WTC11 (cell line): ENCODE measurements at regions not wholly inside any gene's neighbourhood (a gene's known extent, or its start where the extent isn't known, plus 50 kb on each side); places are given as distances from the start of the nearest gene placed in this dataset.

Experiments
- ATAC-seq: fragments of 200-7000 bp; cut with Tn5 transposase; 2 replicates; pipeline ENCODE4 v1.10.0; 2021; ENCODE audit warnings: mild to moderate bottlenecking, moderate library complexity
- CTCF ChIA-PET: fragments of 300-600 bp; sonication (Branson Sonifier 250); formaldehyde crosslinking; loops from one replicate; lab custom pipeline; 2021; ENCODE audit warnings: antibody characterized with exemption; lab: Charles Lee
- POLR2A ChIA-PET: fragments of 350-600 bp; sonication (Branson Sonifier 250); formaldehyde crosslinking; loops from one replicate; lab custom pipeline; 2021; ENCODE audit warnings: antibody characterized with exemption; lab: Charles Lee
- DNase-seq: peaks from one replicate; pipeline ENCODE4 v3.0.0; 2021; ENCODE audit warnings: low spot score
- H3K27ac Mint-ChIP-seq: 2 replicates; pipeline ENCODE4 v1.8.0; 2021; ENCODE audit warnings: mixed read lengths
- H3K27me3 Mint-ChIP-seq: 2 replicates; pipeline ENCODE4 v1.8.0; 2021; ENCODE audit warnings: low read depth, mild to moderate bottlenecking, moderate library complexity, mixed read lengths
- H3K36me3 Mint-ChIP-seq: 2 replicates; pipeline ENCODE4 v1.8.0; 2021; ENCODE audit warnings: mixed read lengths
- H3K4me1 Mint-ChIP-seq: 2 replicates; pipeline ENCODE4 v1.8.0; 2022; ENCODE audit warnings: mixed read lengths
- H3K4me3 Mint-ChIP-seq: 2 replicates; pipeline ENCODE4 v1.8.0; 2021; ENCODE audit warnings: mild to moderate bottlenecking, moderate library complexity, mixed read lengths
- H3K9me3 Mint-ChIP-seq: 2 replicates; pipeline ENCODE4 v1.8.0; 2021; ENCODE audit warnings: mixed read lengths
- ATF1 ChIP-seq: sonication (generic); formaldehyde crosslinking; IDR thresholded peaks from 2 replicates; pipeline ENCODE4 v1.8.1; 2023; ENCODE audit warnings: mild to moderate bottlenecking, moderate library complexity, missing genetic modification reagents
- E2F1 ChIP-seq: sonication (generic); formaldehyde crosslinking; IDR thresholded peaks from 2 replicates; pipeline ENCODE4 v1.8.0; 2022; ENCODE audit warnings: mild to moderate bottlenecking, missing genetic modification reagents
- E2F5 ChIP-seq: sonication (generic); formaldehyde crosslinking; IDR thresholded peaks from 2 replicates; pipeline ENCODE4 v1.8.1; 2022; ENCODE audit warnings: mild to moderate bottlenecking, moderate library complexity, missing genetic modification reagents
- ELF4 ChIP-seq: sonication (generic); formaldehyde crosslinking; IDR thresholded peaks from 2 replicates; pipeline ENCODE4 v1.8.1; 2022; ENCODE audit warnings: low read depth, mild to moderate bottlenecking, moderate library complexity, missing genetic modification reagents
- GABPB1 ChIP-seq: sonication (generic); formaldehyde crosslinking; IDR thresholded peaks from 2 replicates; pipeline ENCODE4 v1.8.1; 2023; ENCODE audit warnings: mild to moderate bottlenecking, missing genetic modification reagents
- HMGA2 ChIP-seq: fragments of 250-450 bp; sonication (Bioruptor Pico); IDR thresholded peaks from 2 replicates; pipeline ENCODE4 v1.4.0; 2021; ENCODE audit warnings: mild to moderate bottlenecking, moderate library complexity
- IRF1 ChIP-seq: sonication (generic); formaldehyde crosslinking; IDR thresholded peaks from 2 replicates; pipeline ENCODE4 v1.8.0; 2023; ENCODE audit warnings: missing genetic modification reagents
- JUN ChIP-seq: sonication (generic); formaldehyde crosslinking; IDR thresholded peaks from 2 replicates; pipeline ENCODE4 v1.8.0; 2023; ENCODE audit warnings: mild to moderate bottlenecking, missing genetic modification reagents
- KAT7 ChIP-seq: sonication (generic); formaldehyde crosslinking; IDR thresholded peaks from 2 replicates; pipeline ENCODE4 v1.8.1; 2023; ENCODE audit warnings: missing genetic modification reagents, mild to moderate bottlenecking, borderline replicate concordance
- OVOL2 ChIP-seq: fragments of 250-450 bp; sonication (Bioruptor Pico); IDR thresholded peaks from 2 replicates; pipeline ENCODE4 v1.9.0; 2021; ENCODE audit warnings: mild to moderate bottlenecking, borderline replicate concordance
- SMAD4 ChIP-seq: sonication (generic); formaldehyde crosslinking; IDR thresholded peaks from 2 replicates; pipeline ENCODE4 v1.8.0; 2022; ENCODE audit warnings: mild to moderate bottlenecking, missing genetic modification reagents
- SOX15 ChIP-seq: fragments of 250-450 bp; sonication (Bioruptor Pico); IDR thresholded peaks from 2 replicates; pipeline ENCODE4 v1.9.0; 2021; ENCODE audit warnings: mild to moderate bottlenecking
- USF2 ChIP-seq: sonication (generic); formaldehyde crosslinking; IDR thresholded peaks from 2 replicates; pipeline ENCODE4 v1.8.1; 2023; ENCODE audit warnings: mild to moderate bottlenecking, missing genetic modification reagents, moderate library complexity
- ZNF121 ChIP-seq: sonication (generic); formaldehyde crosslinking; IDR thresholded peaks from 2 replicates; pipeline ENCODE4 v1.8.0; 2023; ENCODE audit warnings: missing genetic modification reagents
- ZNF232 ChIP-seq: sonication (generic); formaldehyde crosslinking; IDR thresholded peaks from 2 replicates; pipeline ENCODE4 v1.8.0; 2022; ENCODE audit warnings: mild to moderate bottlenecking, missing genetic modification reagents
- ZNF263 ChIP-seq: sonication (generic); formaldehyde crosslinking; IDR thresholded peaks from 2 replicates; pipeline ENCODE4 v1.8.1; 2022; ENCODE audit warnings: low read depth, mild to moderate bottlenecking, moderate library complexity, missing genetic modification reagents
- TF ChIP-seq, protein P1 (sequence below): fragments of 250-450 bp; sonication (Bioruptor Pico); IDR thresholded peaks from 2 replicates; pipeline ENCODE4 v1.9.0; 2021; ENCODE audit warnings: mild to moderate bottlenecking, borderline replicate concordance
- TF ChIP-seq, protein P2 (sequence below): sonication (generic); formaldehyde crosslinking; IDR thresholded peaks from 2 replicates; pipeline ENCODE4 v1.8.1; 2023; ENCODE audit warnings: mild to moderate bottlenecking, missing genetic modification reagents
- TF ChIP-seq, protein P3 (sequence below): fragments of 250-450 bp; sonication (Bioruptor Pico); IDR thresholded peaks from 2 replicates; pipeline ENCODE4 v1.9.0; 2021; ENCODE audit warnings: mild to moderate bottlenecking

GRCh38 chr12:107251288-107251687 lies 157.9 kb upstream of the CRY1 start:
- no peaks in the 10 kb centered on the region; the same call in 1 of the 2 replicates for H3K27me3 Mint-ChIP-seq
- POLR2A ChIA-PET = no interaction called here
- H3K27ac Mint-ChIP-seq = no peak overlapping the region
- H3K4me3 Mint-ChIP-seq = no peak overlapping the region
- CTCF ChIA-PET = no interaction called here
- no peaks in the 10 kb centered on the region for H3K4me1 Mint-ChIP-seq
- peaks cover 10% of the 10 kb centered on the region for H3K9me3 Mint-ChIP-seq
- ATAC-seq (no peak), DNase-seq (no peak)
- TF ChIP-seq ELF4 (CRISPR knock-in tag) = no peak
- TF ChIP-seq, all 79 proteins: peak for 0
- H3K36me3 Mint-ChIP-seq = no peaks in the 10 kb centered on the region

DNA sequence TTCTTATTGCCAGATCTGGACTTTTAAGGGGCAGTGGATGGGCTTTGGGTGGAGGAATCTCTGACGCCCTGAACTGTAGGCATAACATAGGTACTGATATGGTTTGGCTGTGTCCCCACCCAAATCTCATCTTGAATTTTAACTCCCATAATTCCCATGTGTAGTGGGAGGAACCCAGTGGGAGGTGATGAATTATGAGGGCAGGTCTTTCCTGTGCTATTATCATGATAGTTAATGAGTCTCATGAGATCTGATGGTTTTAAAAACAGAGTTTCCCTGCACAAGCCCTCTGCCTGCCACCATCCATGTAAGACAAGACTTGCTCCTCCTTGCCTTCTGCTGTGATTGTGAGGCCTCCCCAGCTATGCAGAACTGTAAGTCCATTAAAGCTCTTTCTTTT lies 160.0 kb upstream of the CRY1 start:
- ChIA-PET CTCF (no interaction called here), POLR2A (no interaction called here)

DNA sequence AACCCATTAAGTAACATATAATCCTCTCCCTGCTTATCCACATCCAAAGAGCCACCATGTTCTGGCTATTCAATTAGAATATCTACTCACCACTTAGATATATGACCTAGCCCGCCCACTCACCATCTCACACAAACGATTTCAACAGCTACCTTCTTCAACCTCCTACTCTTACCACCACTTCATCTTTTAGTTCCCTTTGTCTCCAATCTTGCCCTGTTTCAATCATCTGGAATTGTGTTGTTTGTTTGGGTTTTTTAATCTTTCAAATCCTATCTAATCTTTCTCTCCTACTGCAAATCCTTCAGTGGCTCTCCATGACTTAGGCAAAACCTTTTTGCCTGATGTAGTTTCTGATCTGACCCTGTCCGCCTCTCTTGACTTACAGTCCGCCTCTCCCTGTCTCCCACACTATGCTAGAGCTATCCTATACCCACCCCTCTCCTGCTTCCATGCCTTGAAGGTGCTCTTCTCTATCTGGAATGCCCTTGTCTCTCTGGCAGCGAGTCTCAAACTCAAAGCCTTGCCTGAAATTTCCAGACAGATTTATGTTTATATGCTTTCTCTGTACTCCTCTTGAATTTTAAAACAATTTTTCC lies 161.0 kb upstream of the CRY1 start:
- H3K27ac Mint-ChIP-seq = no peak overlapping the region
- ChIA-PET POLR2A (no interaction called here), CTCF (no interaction called here)
- ATAC-seq (no peak), DNase-seq (no peak)
- H3K4me3 Mint-ChIP-seq = no peak overlapping the region
- H3K36me3 Mint-ChIP-seq = no peaks in the 10 kb centered on the region
- H3K4me1 Mint-ChIP-seq = no peaks in the 10 kb centered on the region
- H3K27me3 Mint-ChIP-seq = peaks cover 8% of the 10 kb centered on the region
- peaks cover 21% of the 10 kb centered on the region for H3K9me3 Mint-ChIP-seq
- TF ChIP-seq GABPB1 (no peak), JUN (CRISPR knock-in tag) (no peak), ATF1 (no peak), SMAD4 (CRISPR knock-in tag) (no peak), USF2 (no peak), E2F5 (no peak), KAT7 (CRISPR knock-in tag) (no peak), OVOL2 (CRISPR knock-in tag) (no peak)
- TF ChIP-seq, protein P1, sequence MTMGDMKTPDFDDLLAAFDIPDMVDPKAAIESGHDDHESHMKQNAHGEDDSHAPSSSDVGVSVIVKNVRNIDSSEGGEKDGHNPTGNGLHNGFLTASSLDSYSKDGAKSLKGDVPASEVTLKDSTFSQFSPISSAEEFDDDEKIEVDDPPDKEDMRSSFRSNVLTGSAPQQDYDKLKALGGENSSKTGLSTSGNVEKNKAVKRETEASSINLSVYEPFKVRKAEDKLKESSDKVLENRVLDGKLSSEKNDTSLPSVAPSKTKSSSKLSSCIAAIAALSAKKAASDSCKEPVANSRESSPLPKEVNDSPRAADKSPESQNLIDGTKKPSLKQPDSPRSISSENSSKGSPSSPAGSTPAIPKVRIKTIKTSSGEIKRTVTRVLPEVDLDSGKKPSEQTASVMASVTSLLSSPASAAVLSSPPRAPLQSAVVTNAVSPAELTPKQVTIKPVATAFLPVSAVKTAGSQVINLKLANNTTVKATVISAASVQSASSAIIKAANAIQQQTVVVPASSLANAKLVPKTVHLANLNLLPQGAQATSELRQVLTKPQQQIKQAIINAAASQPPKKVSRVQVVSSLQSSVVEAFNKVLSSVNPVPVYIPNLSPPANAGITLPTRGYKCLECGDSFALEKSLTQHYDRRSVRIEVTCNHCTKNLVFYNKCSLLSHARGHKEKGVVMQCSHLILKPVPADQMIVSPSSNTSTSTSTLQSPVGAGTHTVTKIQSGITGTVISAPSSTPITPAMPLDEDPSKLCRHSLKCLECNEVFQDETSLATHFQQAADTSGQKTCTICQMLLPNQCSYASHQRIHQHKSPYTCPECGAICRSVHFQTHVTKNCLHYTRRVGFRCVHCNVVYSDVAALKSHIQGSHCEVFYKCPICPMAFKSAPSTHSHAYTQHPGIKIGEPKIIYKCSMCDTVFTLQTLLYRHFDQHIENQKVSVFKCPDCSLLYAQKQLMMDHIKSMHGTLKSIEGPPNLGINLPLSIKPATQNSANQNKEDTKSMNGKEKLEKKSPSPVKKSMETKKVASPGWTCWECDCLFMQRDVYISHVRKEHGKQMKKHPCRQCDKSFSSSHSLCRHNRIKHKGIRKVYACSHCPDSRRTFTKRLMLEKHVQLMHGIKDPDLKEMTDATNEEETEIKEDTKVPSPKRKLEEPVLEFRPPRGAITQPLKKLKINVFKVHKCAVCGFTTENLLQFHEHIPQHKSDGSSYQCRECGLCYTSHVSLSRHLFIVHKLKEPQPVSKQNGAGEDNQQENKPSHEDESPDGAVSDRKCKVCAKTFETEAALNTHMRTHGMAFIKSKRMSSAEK (CRISPR knock-in tag) = no peak
- TF ChIP-seq, protein P2, sequence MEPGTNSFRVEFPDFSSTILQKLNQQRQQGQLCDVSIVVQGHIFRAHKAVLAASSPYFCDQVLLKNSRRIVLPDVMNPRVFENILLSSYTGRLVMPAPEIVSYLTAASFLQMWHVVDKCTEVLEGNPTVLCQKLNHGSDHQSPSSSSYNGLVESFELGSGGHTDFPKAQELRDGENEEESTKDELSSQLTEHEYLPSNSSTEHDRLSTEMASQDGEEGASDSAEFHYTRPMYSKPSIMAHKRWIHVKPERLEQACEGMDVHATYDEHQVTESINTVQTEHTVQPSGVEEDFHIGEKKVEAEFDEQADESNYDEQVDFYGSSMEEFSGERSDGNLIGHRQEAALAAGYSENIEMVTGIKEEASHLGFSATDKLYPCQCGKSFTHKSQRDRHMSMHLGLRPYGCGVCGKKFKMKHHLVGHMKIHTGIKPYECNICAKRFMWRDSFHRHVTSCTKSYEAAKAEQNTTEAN = no peak

More for the DNA sequence above, 160.0 kb upstream of the CRY1 start:
- H3K36me3 Mint-ChIP-seq = no peaks in the 10 kb centered on the region
- peaks cover 8% of the 10 kb centered on the region for H3K27me3 Mint-ChIP-seq
- no peak for DNase-seq
- no peak for ATAC-seq
- no peaks in the 10 kb centered on the region for H3K4me1 Mint-ChIP-seq
- H3K9me3 Mint-ChIP-seq = peaks cover 24% of the 10 kb centered on the region
- no peak for TF ChIP-seq E2F1
- TF ChIP-seq ZNF121 = no peak
- no peak for TF ChIP-seq SOX15 (CRISPR knock-in tag)
- TF ChIP-seq, protein P3, sequence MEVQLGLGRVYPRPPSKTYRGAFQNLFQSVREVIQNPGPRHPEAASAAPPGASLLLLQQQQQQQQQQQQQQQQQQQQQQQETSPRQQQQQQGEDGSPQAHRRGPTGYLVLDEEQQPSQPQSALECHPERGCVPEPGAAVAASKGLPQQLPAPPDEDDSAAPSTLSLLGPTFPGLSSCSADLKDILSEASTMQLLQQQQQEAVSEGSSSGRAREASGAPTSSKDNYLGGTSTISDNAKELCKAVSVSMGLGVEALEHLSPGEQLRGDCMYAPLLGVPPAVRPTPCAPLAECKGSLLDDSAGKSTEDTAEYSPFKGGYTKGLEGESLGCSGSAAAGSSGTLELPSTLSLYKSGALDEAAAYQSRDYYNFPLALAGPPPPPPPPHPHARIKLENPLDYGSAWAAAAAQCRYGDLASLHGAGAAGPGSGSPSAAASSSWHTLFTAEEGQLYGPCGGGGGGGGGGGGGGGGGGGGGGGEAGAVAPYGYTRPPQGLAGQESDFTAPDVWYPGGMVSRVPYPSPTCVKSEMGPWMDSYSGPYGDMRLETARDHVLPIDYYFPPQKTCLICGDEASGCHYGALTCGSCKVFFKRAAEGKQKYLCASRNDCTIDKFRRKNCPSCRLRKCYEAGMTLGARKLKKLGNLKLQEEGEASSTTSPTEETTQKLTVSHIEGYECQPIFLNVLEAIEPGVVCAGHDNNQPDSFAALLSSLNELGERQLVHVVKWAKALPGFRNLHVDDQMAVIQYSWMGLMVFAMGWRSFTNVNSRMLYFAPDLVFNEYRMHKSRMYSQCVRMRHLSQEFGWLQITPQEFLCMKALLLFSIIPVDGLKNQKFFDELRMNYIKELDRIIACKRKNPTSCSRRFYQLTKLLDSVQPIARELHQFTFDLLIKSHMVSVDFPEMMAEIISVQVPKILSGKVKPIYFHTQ (CRISPR knock-in tag) = no peak
- TF ChIP-seq GABPB1 = no peak
- TF ChIP-seq HMGA2 (CRISPR knock-in tag) = no peak
- no peak for TF ChIP-seq ZNF263 (CRISPR knock-in tag)
- TF ChIP-seq ZNF232 (CRISPR knock-in tag) = no peak
- no peak for TF ChIP-seq IRF1 (CRISPR knock-in tag)
- H3K27ac Mint-ChIP-seq = no peak overlapping the region
- no peak overlapping the region for H3K4me3 Mint-ChIP-seq
